Body of pancreas (tissue), 4 donors: ENCODE measurements at regions not wholly inside any gene's neighbourhood (a gene's known extent, or its start where the extent isn't known, plus 50 kb on each side); places are given as distances from the start of the nearest gene placed in this dataset.

Experiments used
- ATAC-seq: fragments of 150-250 bp; one replicate; pipeline ENCODE4 v1.9.1; 2016
- DNase-seq, 4 donors: peaks; one replicate each; pipeline ENCODE4 v3.0.0-alpha.2; 2019
- H3K27ac ChIP-seq, 4 donors: fragments of 200-600 bp; sonication (generic); 1 replicate in 3 of 4; 2 replicates in 1 of 4; pipeline versions ENCODE4 v1.5.1 to v1.6.1; 2016 to 2019; ENCODE audit warnings: mild to moderate bottlenecking in 1 of 4, mixed read lengths in 1 of 4, moderate library complexity in 1 of 4
- H3K27me3 ChIP-seq, 2 donors: fragments of 200-600 bp; sonication (generic); one replicate each; pipeline ENCODE4 v1.6.0; 2016; ENCODE audit warnings: mild to moderate bottlenecking in 1 of 2
- H3K36me3 ChIP-seq, 2 donors: fragments of 200-600 bp; sonication (generic); replicated peaks in 1 of 2; 2 replicates each; pipeline ENCODE4 v1.5.1; 2016; ENCODE audit warnings: low read depth in 2 of 2; ENCODE audit not compliant: insufficient read depth in 1 of 2
- H3K4me1 ChIP-seq: fragments of 200-600 bp; sonication (generic); one replicate; pipeline ENCODE4 v1.6.0; 2016
- H3K4me3 ChIP-seq, 2 donors: fragments of 200-600 bp; sonication (generic); 1 replicate in 1 of 2; 2 replicates in 1 of 2; pipeline ENCODE4 v1.5.1; 2016 to 2019
- H3K9me3 ChIP-seq, 3 donors: fragments of 200-600 bp; sonication (generic); 1 replicate in 2 of 3; 2 replicates in 1 of 3; pipeline ENCODE4 v1.5.1; 2016
- POLR2A ChIP-seq, 3 donors: fragments of 450-650 bp; IDR thresholded peaks; one replicate each; pipeline ENCODE4 v1.6.1; 2016; ENCODE audit warnings: antibody characterized with exemption in 3 of 3, mild to moderate bottlenecking in 2 of 3
- WGBS, 2 donors: methylation state at CpG; one replicate each; pipeline ENCODE4 v1.1.5; 2017; 5-methylcytosine and 5-hydroxymethylcytosine counted together
- intact Hi-C: fragments of 100-400 bp; cut with DNase I; formaldehyde crosslinking; loops from one replicate; pipeline ENCODE4 v1.15.1; 2023
- TF ChIP-seq, protein P1 (sequence below), 7 experiments: fragments of 450-650 bp in 4 of 7; fragments of 200-600 bp in 3 of 7; sonication (generic) in 3 of 7; IDR thresholded peaks; one replicate each; pipeline ENCODE4 v1.5.1; 2016 to 2019; ENCODE audit warnings: antibody characterized with exemption in 7 of 7

GRCh38 chr12:38137716-38138115 lies 178.9 kb upstream of the ALG10B start:
- Histone ChIP-seq H3K36me3 (no peaks in the 10 kb centered on the region), H3K27me3 (no peaks in the 10 kb centered on the region), H3K9me3 (no peaks in the 10 kb centered on the region), H3K27ac (peak overlapping the region in 1 of 4 donors; percentile 69), H3K4me3 (no peak overlapping the region), H3K4me1 (peaks cover 12% of the 10 kb centered on the region)
- no peak for DNase-seq
- TF ChIP-seq, protein P1, sequence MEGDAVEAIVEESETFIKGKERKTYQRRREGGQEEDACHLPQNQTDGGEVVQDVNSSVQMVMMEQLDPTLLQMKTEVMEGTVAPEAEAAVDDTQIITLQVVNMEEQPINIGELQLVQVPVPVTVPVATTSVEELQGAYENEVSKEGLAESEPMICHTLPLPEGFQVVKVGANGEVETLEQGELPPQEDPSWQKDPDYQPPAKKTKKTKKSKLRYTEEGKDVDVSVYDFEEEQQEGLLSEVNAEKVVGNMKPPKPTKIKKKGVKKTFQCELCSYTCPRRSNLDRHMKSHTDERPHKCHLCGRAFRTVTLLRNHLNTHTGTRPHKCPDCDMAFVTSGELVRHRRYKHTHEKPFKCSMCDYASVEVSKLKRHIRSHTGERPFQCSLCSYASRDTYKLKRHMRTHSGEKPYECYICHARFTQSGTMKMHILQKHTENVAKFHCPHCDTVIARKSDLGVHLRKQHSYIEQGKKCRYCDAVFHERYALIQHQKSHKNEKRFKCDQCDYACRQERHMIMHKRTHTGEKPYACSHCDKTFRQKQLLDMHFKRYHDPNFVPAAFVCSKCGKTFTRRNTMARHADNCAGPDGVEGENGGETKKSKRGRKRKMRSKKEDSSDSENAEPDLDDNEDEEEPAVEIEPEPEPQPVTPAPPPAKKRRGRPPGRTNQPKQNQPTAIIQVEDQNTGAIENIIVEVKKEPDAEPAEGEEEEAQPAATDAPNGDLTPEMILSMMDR (IDR thresholded peaks at IDR 0.05): no peak
- TF ChIP-seq POLR2A (IDR thresholded peaks at IDR 0.05): no peak
- 49 to 57% methylated on average over 3 to 16 of the region's 16 CpGs for WGBS, 2 donors
- no peak for ATAC-seq
- intact Hi-C loops: no loop called here

- Histone ChIP-seq H3K36me3 (no peaks in the 10 kb centered on the region), H3K27ac (peak overlapping the region; percentile 16 to 69 (median 35)), H3K27me3 (no peaks in the 10 kb centered on the region), H3K4me1 (peaks cover 12% of the 10 kb centered on the region), H3K9me3 (no peaks in the 10 kb centered on the region), H3K4me3 (peak overlapping the region; percentile 3 to 42)
- peak in 2 of 3 donors; percentile 28 to 49 for TF ChIP-seq POLR2A (IDR thresholded peaks at IDR 0.05)
- TF ChIP-seq, protein P1 (IDR thresholded peaks at IDR 0.05): peak; percentile 92 to 100 (median 98)
- ATAC-seq (peak; percentile 89), DNase-seq (peak; percentile 81 to 88 (median 84))
- intact Hi-C loops: no loop called here
- 3 to 5% methylated on average over 36 to 54 of the region's 54 CpGs for WGBS, 2 donors
Observed at GRCh38 chr12:38138225-38139221, 178.1 kb upstream of the ALG10B start.

- H3K27ac ChIP-seq: no peak overlapping the region
- ATAC-seq (no peak), DNase-seq (no peak)
- WGBS, 2 donors: 58 to 60% methylated on average over 13 of the region's 13 CpGs
- H3K4me3 ChIP-seq: no peak overlapping the region
- no peaks in the 10 kb centered on the region for H3K36me3 ChIP-seq
- no peaks in the 10 kb centered on the region for H3K27me3 ChIP-seq
- peaks cover 12% of the 10 kb centered on the region for H3K4me1 ChIP-seq
- intact Hi-C loops: no loop called here
- H3K9me3 ChIP-seq: no peaks in the 10 kb centered on the region
- TF ChIP-seq POLR2A (IDR thresholded peaks at IDR 0.05): no peak
- TF ChIP-seq, protein P1 (IDR thresholded peaks at IDR 0.05): no peak
Observed at GRCh38 chr12:38139456-38139855, 177.1 kb upstream of the ALG10B start.

DNA sequence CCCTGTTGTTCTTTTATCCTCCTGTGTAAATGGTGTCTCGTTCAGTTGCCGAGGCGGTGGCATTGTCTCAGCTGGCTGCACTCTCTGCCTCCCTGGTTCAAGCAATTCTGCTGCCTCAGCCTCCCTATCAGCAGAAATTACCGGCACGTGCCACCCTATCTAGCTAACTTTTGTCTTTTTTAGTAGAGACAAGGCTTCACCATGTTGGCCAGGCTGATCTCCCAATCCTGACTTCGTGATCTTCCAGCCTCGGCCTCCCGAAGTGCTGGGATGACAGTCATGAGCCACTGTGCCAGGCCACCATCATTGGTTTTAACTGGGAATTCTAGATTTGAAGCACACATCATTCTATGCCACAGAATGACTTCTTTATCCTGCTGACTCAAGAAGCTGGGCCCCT lies 175.3 kb upstream of the ALG10B start:
- intact Hi-C loops: no loop called here

More for the DNA sequence above, 175.3 kb upstream of the ALG10B start:
- no peaks in the 10 kb centered on the region for H3K36me3 ChIP-seq
- 70 to 83% methylated on average over 8 of the region's 8 CpGs for WGBS, 2 donors
- no peak for TF ChIP-seq POLR2A (IDR thresholded peaks at IDR 0.05)
- TF ChIP-seq, protein P1 (IDR thresholded peaks at IDR 0.05): no peak
- H3K4me1 ChIP-seq: peaks cover 12% of the 10 kb centered on the region
- no peak overlapping the region for H3K4me3 ChIP-seq
- no peaks in the 10 kb centered on the region for H3K27me3 ChIP-seq
- no peak for ATAC-seq
- no peaks in the 10 kb centered on the region for H3K9me3 ChIP-seq
- H3K27ac ChIP-seq: no peak overlapping the region
- DNase-seq: no peak
